Lower lobe of right lung (tissue), 2 donors: ENCODE measurements at regions not wholly inside any gene's neighbourhood (a gene's known extent, or its start where the extent isn't known, plus 50 kb on each side); places are given as distances from the start of the nearest gene placed in this dataset.

ENCODE experiments used
- ATAC-seq, 2 donors: fragments of 200-7000 bp; cut with Tn5 transposase; one replicate each; pipeline ENCODE4 v1.9.1; 2020 to 2022; ENCODE audit warnings: mild to moderate bottlenecking in 2 of 2, moderate library complexity in 2 of 2
- DNase-seq: peaks from one replicate; pipeline ENCODE4 v3.0.0-alpha.2; 2020
- H3K27ac ChIP-seq: fragments of 200-600 bp; one replicate; pipeline ENCODE4 v1.8.0; 2022
- H3K27me3 ChIP-seq: fragments of 200-600 bp; one replicate; pipeline ENCODE4 v1.8.0; 2022; ENCODE audit warnings: low read depth
- H3K36me3 ChIP-seq: fragments of 200-600 bp; one replicate; pipeline ENCODE4 v1.8.0; 2022; ENCODE audit warnings: mild to moderate bottlenecking
- H3K4me1 ChIP-seq: fragments of 200-600 bp; one replicate; pipeline ENCODE4 v1.8.0; 2022
- H3K4me3 ChIP-seq: fragments of 200-600 bp; one replicate; pipeline ENCODE4 v1.8.0; 2022; ENCODE audit warnings: mild to moderate bottlenecking
- H3K9me3 ChIP-seq: fragments of 200-600 bp; one replicate; pipeline ENCODE4 v1.8.0; 2022
- CTCF ChIP-seq: fragments of 200-600 bp; IDR thresholded peaks from one replicate; pipeline ENCODE4 v1.8.0; 2022; ENCODE audit warnings: antibody characterized with exemption, mild to moderate bottlenecking
- intact Hi-C: fragments of 100-400 bp; cut with DNase I; formaldehyde crosslinking; loops from one replicate; pipeline ENCODE4 v1.11.0; 2022
- donor health status: DM: no; HTN: yes; CAD: no; lungs with severe emphysema.

- no peaks in the 10 kb centered on the region for H3K36me3 ChIP-seq
- no peak overlapping the region for H3K27ac ChIP-seq
- peaks cover 10% of the 10 kb centered on the region for H3K9me3 ChIP-seq
- H3K4me3 ChIP-seq: no peak overlapping the region
- TF ChIP-seq CTCF: no peak
- no peaks in the 10 kb centered on the region for H3K4me1 ChIP-seq
- ATAC-seq (peak in 1 of 2 donors; percentile 21), DNase-seq (no peak)
- no peaks in the 10 kb centered on the region for H3K27me3 ChIP-seq
- intact Hi-C loops: no loop called here
These were observed 56.2 kb upstream of the NPY start for GRCh38 chr7:24227603-24228359.

- no peak for TF ChIP-seq CTCF
- H3K36me3 ChIP-seq: no peaks in the 10 kb centered on the region
- H3K27ac ChIP-seq: no peak overlapping the region
- DNase-seq: no peak
- intact Hi-C loops: no loop called here
- H3K27me3 ChIP-seq: no peaks in the 10 kb centered on the region
- no peak for ATAC-seq
- H3K4me1 ChIP-seq: no peaks in the 10 kb centered on the region
- no peaks in the 10 kb centered on the region for H3K9me3 ChIP-seq
- H3K4me3 ChIP-seq: no peak overlapping the region
These were observed 54.3 kb upstream of the NPY start for GRCh38 chr7:24229481-24230226.

- ATAC-seq (no peak), DNase-seq (no peak)
- intact Hi-C loops: no loop called here
- Histone ChIP-seq H3K4me1 (no peaks in the 10 kb centered on the region), H3K27me3 (no peaks in the 10 kb centered on the region), H3K36me3 (no peaks in the 10 kb centered on the region), H3K4me3 (no peak overlapping the region), H3K9me3 (no peaks in the 10 kb centered on the region), H3K27ac (no peak overlapping the region)
- no peak for TF ChIP-seq CTCF
These were observed 52.5 kb upstream of the NPY start for GRCh38 chr7:24231493-24231892.

- Histone ChIP-seq H3K4me3 (no peak overlapping the region), H3K36me3 (no peaks in the 10 kb centered on the region), H3K27ac (no peak overlapping the region), H3K9me3 (no peaks in the 10 kb centered on the region), H3K4me1 (no peaks in the 10 kb centered on the region), H3K27me3 (no peaks in the 10 kb centered on the region)
- DNase-seq (no peak), ATAC-seq (no peak)
- no peak for TF ChIP-seq CTCF
- intact Hi-C loops: no loop called here
These were observed 50.6 kb upstream of the NPY start for GRCh38 chr7:24233386-24233785.
